Activated CD4-positive, alpha-beta T cell treated with anti-CD3 and anti-CD28 coated beads, Interleukin-2, amount 10 ng/mL, durations not matched to agents 7 days and 5 days (primary cell): ENCODE measurements at regions not wholly inside any gene's neighbourhood (a gene's known extent, or its start where the extent isn't known, plus 50 kb on each side); places are given as distances from the start of the nearest gene placed in this dataset.
"Not testable (repeated sequence)": the region's sequence is repeated elsewhere in the genome, so short reads cannot be mapped to it uniquely, and the experiment has no call there.

Experiments used
- CTCF ChIA-PET: fragments of 350-600 bp; sonication (Branson Sonifier 250); formaldehyde crosslinking; loops from one replicate; lab custom pipeline; 2021; ENCODE audit warnings: antibody characterized with exemption; lab: Charles Lee
- POLR2A ChIA-PET: fragments of 350-600 bp; sonication (Branson Sonifier 250); formaldehyde crosslinking; loops from one replicate; lab custom pipeline; 2021; ENCODE audit warnings: antibody characterized with exemption; lab: Charles Lee
- DNase-seq: peaks from one replicate; pipeline ENCODE4 v3.0.0-alpha.2; 2020
- H3K27ac Mint-ChIP-seq: one replicate; pipeline ENCODE4 v1.8.0; 2021; ENCODE audit warnings: mild to moderate bottlenecking, moderate library complexity, mixed read lengths
- H3K27me3 Mint-ChIP-seq: one replicate; pipeline ENCODE4 v1.8.0; 2021; ENCODE audit warnings: mixed read lengths
- H3K36me3 Mint-ChIP-seq: one replicate; pipeline ENCODE4 v1.8.0; 2021; ENCODE audit warnings: low read depth, mixed read lengths
- H3K4me1 Mint-ChIP-seq: one replicate; pipeline ENCODE4 v1.8.0; 2021; ENCODE audit warnings: mixed read lengths
- H3K4me3 Mint-ChIP-seq: one replicate; pipeline ENCODE4 v1.8.0; 2021; ENCODE audit warnings: mild to moderate bottlenecking, moderate library complexity, mixed read lengths
- H3K9me3 Mint-ChIP-seq: one replicate; pipeline ENCODE4 v1.8.0; 2021; ENCODE audit warnings: mixed read lengths

DNA sequence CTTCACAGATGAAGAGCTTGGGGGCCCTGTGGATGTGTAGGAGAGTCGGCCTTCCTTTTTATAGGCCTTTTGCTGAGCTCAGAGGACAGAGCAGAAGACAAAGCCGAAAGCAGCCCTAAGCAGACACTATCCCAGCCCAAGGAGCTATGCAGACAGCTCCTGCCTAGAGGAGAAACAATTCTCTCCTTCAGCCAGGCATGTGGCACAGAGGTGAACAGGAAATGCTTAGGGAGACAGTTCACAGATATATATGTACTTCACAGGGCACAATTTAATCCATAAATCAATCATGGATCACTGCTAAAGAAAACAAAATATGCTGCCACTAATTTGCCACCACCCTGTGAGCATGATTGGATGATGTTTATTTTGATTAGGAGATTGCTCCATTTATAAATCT, 164.5 kb upstream of the PLGLB2 start:
- H3K36me3 Mint-ChIP-seq, H3K27ac Mint-ChIP-seq, H3K4me1 Mint-ChIP-seq, H3K4me3 Mint-ChIP-seq, CTCF ChIA-PET, POLR2A ChIA-PET, H3K27me3 Mint-ChIP-seq, H3K9me3 Mint-ChIP-seq, DNase-seq: not testable (repeated sequence)

DNA sequence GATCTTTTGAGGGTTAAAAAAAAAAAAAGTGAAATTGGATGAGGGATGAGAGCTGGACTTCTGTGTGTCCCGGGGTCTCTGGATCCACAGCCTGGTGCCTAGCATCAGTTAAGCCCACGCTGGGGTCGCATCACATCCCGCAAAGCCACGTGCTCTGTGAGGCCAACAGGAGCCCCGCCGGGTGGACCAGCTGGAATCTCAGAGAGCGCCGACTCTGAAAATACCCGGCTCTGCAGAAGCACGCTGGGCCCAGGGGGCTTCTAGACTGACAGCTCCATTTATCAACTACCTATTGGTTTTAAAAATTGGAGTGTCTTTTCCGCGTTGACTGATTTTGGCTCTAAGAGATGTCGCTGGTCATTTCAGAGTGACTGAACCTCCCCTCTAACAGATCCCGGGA, 164.1 kb upstream of the PLGLB2 start:
- H3K27me3 Mint-ChIP-seq, H3K9me3 Mint-ChIP-seq, DNase-seq, H3K4me1 Mint-ChIP-seq, H3K27ac Mint-ChIP-seq, H3K36me3 Mint-ChIP-seq, H3K4me3 Mint-ChIP-seq, POLR2A ChIA-PET, CTCF ChIA-PET: not testable (repeated sequence)

DNA sequence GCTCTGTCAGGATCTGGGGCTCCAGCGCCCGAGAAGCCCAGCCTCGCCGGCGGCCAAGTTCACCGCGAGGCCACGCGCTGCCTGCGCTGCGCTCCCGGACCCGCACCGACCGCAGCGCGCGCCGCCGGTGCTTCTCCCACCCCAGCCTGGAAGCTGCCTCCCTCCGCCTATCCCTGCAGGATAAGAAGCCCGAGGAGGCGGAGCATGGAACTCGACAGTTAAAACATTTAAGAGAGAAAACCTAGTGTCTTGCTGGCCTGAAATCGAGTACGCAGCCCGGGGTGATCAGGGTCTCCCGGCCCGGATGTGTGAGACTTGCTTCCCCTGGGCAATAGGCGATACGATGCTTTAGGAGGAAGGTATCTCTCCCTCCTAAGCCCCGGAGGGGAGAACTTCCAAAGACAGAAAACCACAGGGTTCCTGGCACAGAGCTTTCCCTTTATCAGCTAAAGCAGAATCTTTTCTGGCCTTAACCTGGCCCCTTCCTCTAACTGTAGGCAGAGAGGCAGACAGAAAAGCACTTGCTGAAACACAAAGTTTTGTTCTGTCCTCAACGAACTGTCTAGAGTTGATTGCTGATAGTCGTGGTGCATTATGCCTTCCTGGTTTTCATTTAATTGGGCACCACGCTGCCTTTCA, 163.5 kb upstream of the PLGLB2 start:
- H3K4me1 Mint-ChIP-seq, H3K4me3 Mint-ChIP-seq, H3K36me3 Mint-ChIP-seq, DNase-seq, H3K27ac Mint-ChIP-seq, POLR2A ChIA-PET, H3K9me3 Mint-ChIP-seq, CTCF ChIA-PET, H3K27me3 Mint-ChIP-seq: not testable (repeated sequence)

DNA sequence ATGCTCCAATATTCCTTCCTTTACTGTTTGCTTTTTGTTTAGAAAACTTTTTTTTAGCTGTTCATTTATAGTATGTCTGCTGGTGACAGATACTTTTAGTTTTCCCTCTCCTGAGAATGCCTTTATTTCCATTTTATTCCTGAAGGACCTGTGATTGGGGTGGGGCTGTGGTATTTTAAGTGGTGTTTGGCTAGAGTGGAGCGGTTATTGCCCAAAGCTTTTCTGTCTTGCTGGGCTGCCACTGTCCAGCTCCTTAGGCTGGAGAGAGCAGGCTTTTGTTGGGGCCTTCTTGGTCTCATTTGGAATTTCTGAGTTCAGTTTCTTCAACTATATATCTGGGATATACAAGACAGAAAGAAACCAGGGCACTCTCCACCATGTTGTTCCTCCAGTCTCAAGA, 160.0 kb upstream of the PLGLB2 start:
- POLR2A ChIA-PET, CTCF ChIA-PET: not testable (repeated sequence)

DNA sequence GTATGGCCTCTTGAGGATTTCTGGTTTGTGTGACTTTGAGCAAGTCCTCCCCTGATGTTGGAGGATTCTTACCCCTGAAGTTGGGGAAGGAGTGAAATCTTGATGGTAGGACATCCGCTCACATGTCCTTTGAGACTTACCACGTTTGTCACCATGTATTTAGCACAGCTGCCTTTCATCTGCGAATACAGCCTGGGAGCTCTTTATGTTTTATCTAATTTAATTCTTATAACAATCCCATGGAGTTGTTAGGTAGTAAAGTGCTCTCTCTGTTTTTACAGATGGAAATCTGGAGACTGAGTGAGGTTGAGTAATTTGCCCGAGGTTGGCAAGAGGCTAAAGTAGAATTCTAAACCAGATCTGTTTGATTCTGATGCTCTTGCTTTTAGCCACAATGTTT, 154.9 kb upstream of the PLGLB2 start:
- peaks cover 15% of the 10 kb centered on the region for H3K9me3 Mint-ChIP-seq
- H3K27ac Mint-ChIP-seq, H3K4me1 Mint-ChIP-seq, H3K27me3 Mint-ChIP-seq, H3K36me3 Mint-ChIP-seq, H3K4me3 Mint-ChIP-seq, POLR2A ChIA-PET, DNase-seq, CTCF ChIA-PET: not testable (repeated sequence)

More for the DNA sequence above, 160.0 kb upstream of the PLGLB2 start:
- not testable (repeated sequence) for H3K27ac Mint-ChIP-seq, H3K4me1 Mint-ChIP-seq, H3K4me3 Mint-ChIP-seq, H3K36me3 Mint-ChIP-seq, H3K27me3 Mint-ChIP-seq, DNase-seq
- H3K9me3 Mint-ChIP-seq = peaks cover 15% of the 10 kb centered on the region

DNA sequence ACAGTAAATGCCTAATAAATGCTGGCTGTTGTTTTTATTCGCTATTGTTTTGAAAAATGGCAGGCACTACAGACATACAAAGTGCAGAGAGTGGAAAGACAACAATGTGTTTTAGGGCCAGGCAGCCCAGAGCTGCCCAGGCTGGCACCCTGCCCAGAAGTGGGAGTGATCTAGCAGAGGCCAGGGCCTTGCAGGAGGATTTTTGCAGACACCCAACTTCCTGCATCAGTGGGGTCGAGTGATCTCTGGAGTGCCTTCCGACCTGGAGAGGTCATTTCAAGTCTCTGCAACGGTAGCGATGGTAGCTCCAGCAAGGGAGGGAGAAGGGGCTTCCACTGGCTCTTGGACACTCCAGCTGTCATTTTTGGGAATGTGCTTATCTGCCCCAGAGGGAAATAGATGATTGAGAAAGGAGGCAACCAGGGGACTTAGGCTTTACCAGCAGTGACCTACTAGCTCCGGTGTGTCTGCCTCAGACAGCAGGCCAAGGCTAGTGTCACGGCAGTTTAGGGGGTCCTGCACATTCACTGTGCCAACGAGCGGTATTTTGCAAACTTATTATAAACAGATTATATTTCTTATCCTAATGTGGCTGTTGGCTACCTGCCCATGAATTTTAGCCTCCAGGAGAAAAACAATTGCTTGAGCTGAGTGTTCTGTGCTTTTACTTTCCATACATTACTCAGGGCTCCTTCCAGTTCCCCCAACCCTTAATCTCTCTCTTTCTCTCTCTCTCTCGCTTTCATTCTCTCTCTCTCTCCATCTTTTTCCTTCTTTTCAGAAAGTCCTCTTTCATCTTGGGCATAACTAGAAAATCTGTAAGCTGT, 153.9 kb upstream of the PLGLB2 start:
- H3K9me3 Mint-ChIP-seq = peaks cover 11% of the 10 kb centered on the region
- H3K36me3 Mint-ChIP-seq, DNase-seq, CTCF ChIA-PET, H3K27ac Mint-ChIP-seq, POLR2A ChIA-PET, H3K4me1 Mint-ChIP-seq, H3K27me3 Mint-ChIP-seq, H3K4me3 Mint-ChIP-seq: not testable (repeated sequence)

DNA sequence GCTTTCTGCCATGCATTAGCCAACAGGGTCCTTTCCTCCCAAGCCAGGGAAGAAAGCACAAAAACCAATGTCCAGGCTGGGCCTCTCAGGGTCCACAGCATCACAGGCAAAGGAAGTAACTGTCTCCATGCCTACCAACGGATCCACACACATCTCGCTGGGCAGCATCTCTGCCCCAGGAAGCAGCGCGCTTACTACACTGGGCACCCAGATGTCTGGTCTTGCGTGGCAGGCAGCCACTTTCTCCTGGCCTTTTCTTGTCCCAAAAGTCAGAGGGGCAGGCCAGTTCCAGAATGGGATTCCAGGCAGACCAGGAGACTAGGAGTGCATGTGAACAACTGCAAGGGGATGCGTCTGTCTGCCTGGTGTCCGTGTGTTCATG, 153.3 kb upstream of the PLGLB2 start:
- H3K4me3 Mint-ChIP-seq, H3K27me3 Mint-ChIP-seq, POLR2A ChIA-PET, H3K27ac Mint-ChIP-seq, H3K9me3 Mint-ChIP-seq, H3K36me3 Mint-ChIP-seq, CTCF ChIA-PET, H3K4me1 Mint-ChIP-seq, DNase-seq: not testable (repeated sequence)

DNA sequence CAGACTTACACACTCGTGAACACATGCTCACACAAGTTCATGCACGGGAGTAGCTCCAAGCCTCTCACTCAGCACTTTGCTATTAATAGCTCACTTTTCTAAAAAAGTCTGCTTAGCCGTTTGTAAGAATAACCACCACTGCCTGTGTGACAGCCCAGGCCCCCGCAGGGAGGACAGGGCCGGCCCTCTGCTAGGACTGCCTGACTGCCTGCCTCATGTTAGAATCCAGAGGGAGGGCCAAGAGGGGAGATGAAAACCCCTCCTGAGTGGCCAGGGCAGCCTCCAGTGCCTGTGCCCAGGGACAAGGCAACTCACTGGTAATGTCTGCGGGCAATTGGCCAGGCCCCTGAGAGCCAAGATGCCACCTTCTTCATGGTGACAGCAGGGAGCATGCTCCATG, 152.9 kb upstream of the PLGLB2 start:
- POLR2A ChIA-PET, H3K27ac Mint-ChIP-seq, H3K9me3 Mint-ChIP-seq, CTCF ChIA-PET, H3K4me1 Mint-ChIP-seq, H3K27me3 Mint-ChIP-seq, H3K4me3 Mint-ChIP-seq, DNase-seq, H3K36me3 Mint-ChIP-seq: not testable (repeated sequence)

DNA sequence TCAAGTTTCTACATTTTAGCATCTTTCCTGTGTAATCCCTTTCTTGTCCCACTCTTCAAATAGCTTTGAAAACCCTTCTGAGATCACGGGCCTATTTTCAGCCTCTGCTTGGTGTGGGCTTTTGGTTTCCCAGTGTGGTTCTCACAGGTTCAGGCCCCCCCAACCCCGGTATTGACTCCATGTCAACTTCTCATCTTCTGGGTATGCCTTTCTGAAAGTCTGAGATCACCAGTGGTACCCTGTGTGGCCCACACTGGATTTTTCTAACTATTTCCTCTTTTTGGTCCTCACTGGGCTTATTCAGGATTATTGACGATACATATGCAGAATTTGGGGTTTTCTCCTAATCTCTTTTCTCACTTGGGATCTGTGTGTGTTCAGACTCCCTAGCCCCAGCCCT, 146.9 kb upstream of the PLGLB2 start:
- CTCF ChIA-PET, H3K36me3 Mint-ChIP-seq, H3K4me1 Mint-ChIP-seq, H3K27ac Mint-ChIP-seq, H3K9me3 Mint-ChIP-seq, H3K4me3 Mint-ChIP-seq, DNase-seq, POLR2A ChIA-PET, H3K27me3 Mint-ChIP-seq: not testable (repeated sequence)

DNA sequence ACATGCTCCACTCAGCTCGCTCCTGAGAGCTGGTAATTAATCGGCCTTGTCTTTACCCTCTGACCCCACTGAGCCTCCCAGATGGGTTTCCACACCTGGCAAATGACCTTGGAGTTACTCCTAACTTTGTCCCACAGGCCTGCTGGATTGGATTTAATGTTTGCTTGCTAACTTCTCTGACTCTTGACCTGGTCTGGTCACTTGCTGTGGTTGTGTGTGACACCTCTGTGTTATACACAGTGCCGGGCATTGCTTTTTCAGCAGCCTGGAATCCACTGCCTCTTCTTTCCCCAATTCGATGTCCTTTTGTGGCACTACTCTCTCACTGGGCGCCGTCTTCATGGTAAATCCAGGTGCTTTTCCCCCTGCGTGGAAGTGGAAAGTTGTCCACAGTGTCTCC, 145.8 kb upstream of the PLGLB2 start:
- DNase-seq, H3K27ac Mint-ChIP-seq, H3K27me3 Mint-ChIP-seq, POLR2A ChIA-PET, H3K4me3 Mint-ChIP-seq, H3K4me1 Mint-ChIP-seq, H3K9me3 Mint-ChIP-seq, H3K36me3 Mint-ChIP-seq, CTCF ChIA-PET: not testable (repeated sequence)

DNA sequence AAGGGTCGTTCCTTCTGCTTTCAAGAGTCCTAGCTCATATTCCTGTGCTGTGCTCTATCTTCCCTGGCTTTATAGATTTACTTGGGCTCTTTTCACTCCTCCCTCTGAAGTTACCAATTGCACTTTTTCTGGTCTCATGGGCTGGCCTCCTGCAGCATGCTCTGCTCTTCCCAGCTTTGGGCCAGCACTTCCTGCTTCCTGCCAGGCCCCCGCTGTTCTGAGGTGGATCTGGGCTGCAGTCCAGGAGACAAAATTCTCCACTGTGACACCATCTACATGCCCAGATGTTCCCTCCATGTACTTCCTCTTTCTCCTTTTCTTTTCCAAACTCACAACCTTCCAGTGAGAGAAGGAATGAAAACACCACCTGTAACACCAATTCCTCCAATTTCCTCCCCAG, 145.2 kb upstream of the PLGLB2 start:
- CTCF ChIA-PET, POLR2A ChIA-PET, H3K36me3 Mint-ChIP-seq, H3K9me3 Mint-ChIP-seq, H3K4me3 Mint-ChIP-seq, H3K27ac Mint-ChIP-seq, DNase-seq, H3K4me1 Mint-ChIP-seq, H3K27me3 Mint-ChIP-seq: not testable (repeated sequence)

DNA sequence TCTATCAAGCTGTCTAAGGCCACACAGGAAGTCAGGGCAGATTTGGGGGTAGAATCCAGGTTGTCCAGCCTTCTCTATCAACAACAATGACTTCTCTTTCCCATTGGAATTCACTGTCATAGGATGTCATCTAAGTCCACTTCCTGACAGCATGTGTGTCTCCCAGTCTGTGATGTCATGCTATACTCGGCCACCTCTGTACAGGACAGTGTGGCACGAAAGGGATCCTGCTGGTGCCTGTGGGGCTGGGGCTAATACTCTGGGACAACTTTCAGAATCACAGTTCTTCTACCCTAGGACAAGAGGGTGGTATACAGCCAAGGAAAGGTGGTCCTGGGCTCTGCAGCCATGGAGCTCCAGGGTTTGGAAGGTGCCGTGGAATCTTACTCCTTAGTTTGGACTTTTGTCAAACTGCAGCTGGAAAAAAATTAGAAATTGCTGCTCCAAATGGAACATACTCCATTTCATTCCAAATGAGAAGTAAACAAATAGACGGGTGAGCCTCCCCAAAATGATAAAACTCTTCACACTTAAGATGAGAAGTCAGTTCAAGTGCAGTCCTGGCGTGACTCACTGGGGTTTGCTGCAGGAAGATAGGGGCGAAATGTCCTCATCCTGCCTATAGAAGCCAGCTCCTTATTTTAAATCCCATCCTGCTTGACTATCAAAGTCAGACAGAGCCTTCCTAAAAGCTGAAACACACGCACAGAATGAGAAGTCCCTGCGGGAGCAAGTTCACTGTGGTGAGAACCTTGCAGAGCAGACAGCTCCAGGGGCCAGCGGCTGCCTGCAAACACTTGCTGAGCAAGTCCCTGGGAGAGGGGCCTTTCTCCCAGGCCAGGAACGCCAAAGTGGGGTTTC, 144.2 kb upstream of the PLGLB2 start:
- POLR2A ChIA-PET, DNase-seq, H3K36me3 Mint-ChIP-seq, H3K4me3 Mint-ChIP-seq, CTCF ChIA-PET, H3K9me3 Mint-ChIP-seq, H3K27ac Mint-ChIP-seq, H3K4me1 Mint-ChIP-seq, H3K27me3 Mint-ChIP-seq: not testable (repeated sequence)

DNA sequence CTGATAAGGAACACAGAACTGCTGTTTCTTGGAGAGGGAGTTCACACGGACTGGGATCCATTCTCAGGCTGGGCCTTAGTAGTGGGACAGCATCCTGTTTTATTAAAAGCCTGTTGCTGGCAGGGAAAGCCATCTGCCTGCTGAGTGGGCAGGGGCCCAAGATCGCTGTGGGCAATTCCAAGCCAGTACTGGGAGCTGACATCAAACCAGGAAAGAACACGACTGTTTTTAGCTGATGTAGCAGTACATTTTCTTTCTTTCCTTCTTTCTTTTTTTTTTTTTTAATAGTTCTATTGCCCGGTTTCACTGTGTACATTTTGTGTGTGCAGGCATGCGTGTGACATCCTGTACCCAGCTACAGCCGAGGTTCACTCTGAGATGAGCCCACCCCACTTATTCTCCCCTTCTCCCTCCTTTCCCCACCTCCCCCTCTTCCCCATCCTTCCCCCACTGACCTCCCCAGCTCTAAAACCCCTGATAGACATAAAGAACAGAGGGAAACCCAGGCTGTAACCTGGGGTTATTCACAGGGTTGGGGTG, 143.5 kb upstream of the PLGLB2 start:
- DNase-seq, H3K4me3 Mint-ChIP-seq, H3K9me3 Mint-ChIP-seq, CTCF ChIA-PET, POLR2A ChIA-PET, H3K36me3 Mint-ChIP-seq, H3K27me3 Mint-ChIP-seq, H3K27ac Mint-ChIP-seq, H3K4me1 Mint-ChIP-seq: not testable (repeated sequence)
